ENCODE measurements at regions not wholly inside any gene's neighbourhood (a gene's known extent, or its start where the extent isn't known, plus 50 kb on each side); places are given as distances from the start of the nearest gene placed in this dataset.
"Not testable (repeated sequence)": the region's sequence is repeated elsewhere in the genome, so short reads cannot be mapped to it uniquely, and the experiment has no call there.

DNA sequence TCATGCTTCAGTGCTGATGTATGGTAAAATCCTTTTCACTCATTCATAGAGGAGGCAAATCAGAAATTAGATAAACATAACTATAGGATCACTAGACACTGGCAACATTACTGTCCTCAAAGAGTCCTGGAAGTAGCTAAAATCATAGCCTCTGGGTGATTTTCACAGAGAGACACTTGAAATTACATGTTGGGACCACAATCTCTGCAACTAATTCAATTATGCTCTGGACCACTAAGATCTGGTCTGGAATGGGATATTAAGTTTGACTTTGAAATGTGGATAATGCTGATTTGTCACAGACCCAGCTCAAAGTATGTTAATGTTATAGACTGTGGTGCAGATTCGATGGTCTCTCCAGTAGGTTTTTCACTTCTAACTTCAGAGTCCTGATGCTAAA lies 214.6 kb upstream of the CCNH start:
- WGBS: 80% methylated on average over 1 of the region's 1 CpG
- H3K4me1 ChIP-seq (ENCODE audit: insufficient read depth, low read length): no peaks in the 10 kb centered on the region
- H3K9me3 ChIP-seq (ENCODE audit: insufficient read depth, low read depth, low read length): no peaks in the 10 kb centered on the region
- H3K27ac ChIP-seq (ENCODE audit: low read depth, low read length): no peak overlapping the region
- no peaks in the 10 kb centered on the region for H3K36me3 ChIP-seq (ENCODE audit: insufficient read depth, low read length)
- H3K9ac ChIP-seq (ENCODE audit: low read depth, low read length): no peak overlapping the region
- H3K27me3 ChIP-seq (ENCODE audit: insufficient read depth, low read length): no peaks in the 10 kb centered on the region
- H3K4me3 ChIP-seq (ENCODE audit: low read length): no peak overlapping the region

GRCh38 chr5:87608385-87608784 lies 195.7 kb upstream of the CCNH start:
- Histone ChIP-seq H3K36me3 (ENCODE audit: insufficient read depth, low read length) (no peaks in the 10 kb centered on the region), H3K9me3 (ENCODE audit: insufficient read depth, low read depth, low read length) (no peaks in the 10 kb centered on the region), H3K4me1 (ENCODE audit: insufficient read depth, low read length) (no peaks in the 10 kb centered on the region), H3K27me3 (ENCODE audit: insufficient read depth, low read length) (no peaks in the 10 kb centered on the region), H3K27ac (ENCODE audit: low read depth, low read length) (no peak overlapping the region), H3K4me3 (ENCODE audit: low read length) (no peak overlapping the region), H3K9ac (ENCODE audit: low read depth, low read length) (no peak overlapping the region)
- 100% methylated on average over 1 of the region's 1 CpG for whole genome bisulfite sequencing

DNA sequence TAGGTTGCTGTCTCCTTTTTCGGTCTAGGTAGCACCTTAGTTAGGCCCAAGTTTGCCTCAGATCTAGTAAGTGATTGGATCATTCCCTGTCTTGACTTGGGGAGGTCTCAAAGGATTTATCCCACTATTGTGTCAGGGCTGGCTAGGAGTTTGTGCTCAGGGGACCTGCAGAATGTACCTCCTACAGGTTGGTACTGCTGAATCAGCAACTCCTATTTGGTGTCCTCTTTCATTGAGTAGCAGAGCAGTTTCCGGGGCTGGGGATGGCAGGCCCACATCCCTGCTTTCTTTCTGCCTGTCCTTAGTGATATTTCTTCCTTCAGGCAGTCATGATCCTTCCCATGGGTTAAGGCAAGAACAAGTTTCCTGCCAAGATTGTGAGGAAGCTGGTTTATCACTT lies 192.9 kb upstream of the CCNH start:
- Histone ChIP-seq H3K27me3 (ENCODE audit: insufficient read depth, low read length) (no peaks in the 10 kb centered on the region), H3K9ac (ENCODE audit: low read depth, low read length) (no peak overlapping the region), H3K9me3 (ENCODE audit: insufficient read depth, low read depth, low read length) (no peaks in the 10 kb centered on the region), H3K4me3 (ENCODE audit: low read length) (no peak overlapping the region), H3K4me1 (ENCODE audit: insufficient read depth, low read length) (no peaks in the 10 kb centered on the region), H3K36me3 (ENCODE audit: insufficient read depth, low read length) (no peaks in the 10 kb centered on the region), H3K27ac (ENCODE audit: low read depth, low read length) (no peak overlapping the region)
- WGBS: 87% methylated on average over 2 of the region's 2 CpGs

DNA sequence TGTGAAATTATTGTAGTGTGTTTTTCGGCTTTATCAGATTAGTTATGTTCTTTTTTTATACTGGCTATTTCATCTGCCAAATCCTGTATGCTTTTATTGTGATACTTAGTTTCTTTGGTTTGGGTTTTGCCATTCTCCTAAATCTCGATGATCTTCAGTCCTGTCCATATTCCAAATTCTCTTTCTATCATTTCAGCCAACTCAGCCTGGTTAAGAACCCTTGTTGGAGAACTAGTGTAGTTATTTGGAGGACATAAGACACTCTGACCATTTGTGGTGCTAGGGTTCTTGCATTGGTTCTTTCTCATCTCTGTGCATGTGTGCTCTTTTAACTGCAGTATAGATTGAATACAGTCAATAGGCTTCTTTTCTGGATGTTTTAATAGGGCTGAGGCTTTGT lies 187.0 kb upstream of the CCNH start:
- no peak overlapping the region for H3K4me3 ChIP-seq (ENCODE audit: low read length)
- WGBS: 80% methylated on average over 1 of the region's 2 CpGs
- H3K36me3 ChIP-seq (ENCODE audit: insufficient read depth, low read length): no peaks in the 10 kb centered on the region
- H3K27me3 ChIP-seq (ENCODE audit: insufficient read depth, low read length): no peaks in the 10 kb centered on the region
- no peaks in the 10 kb centered on the region for H3K4me1 ChIP-seq (ENCODE audit: insufficient read depth, low read length)
- no peak overlapping the region for H3K9ac ChIP-seq (ENCODE audit: low read depth, low read length)
- no peaks in the 10 kb centered on the region for H3K9me3 ChIP-seq (ENCODE audit: insufficient read depth, low read depth, low read length)
- H3K27ac ChIP-seq (ENCODE audit: low read depth, low read length): no peak overlapping the region

GRCh38 chr5:87598460-87598859 lies 185.7 kb upstream of the CCNH start:
- no peaks in the 10 kb centered on the region for H3K27me3 ChIP-seq (ENCODE audit: insufficient read depth, low read length)
- 97% methylated on average over 1 of the region's 1 CpG for WGBS
- no peak overlapping the region for H3K9ac ChIP-seq (ENCODE audit: low read depth, low read length)
- H3K9me3 ChIP-seq (ENCODE audit: insufficient read depth, low read depth, low read length): no peaks in the 10 kb centered on the region
- no peak overlapping the region for H3K27ac ChIP-seq (ENCODE audit: low read depth, low read length)
- no peaks in the 10 kb centered on the region for H3K36me3 ChIP-seq (ENCODE audit: insufficient read depth, low read length)
- H3K4me1 ChIP-seq (ENCODE audit: insufficient read depth, low read length): no peaks in the 10 kb centered on the region
- no peak overlapping the region for H3K4me3 ChIP-seq (ENCODE audit: low read length)

GRCh38 chr5:87594566-87594965 lies 181.8 kb upstream of the CCNH start:
- WGBS: no CpG with 5 or more reads among the region's 1 CpG
- H3K4me1 ChIP-seq (ENCODE audit: insufficient read depth, low read length): no peaks in the 10 kb centered on the region
- no peak overlapping the region for H3K9ac ChIP-seq (ENCODE audit: low read depth, low read length)
- no peaks in the 10 kb centered on the region for H3K27me3 ChIP-seq (ENCODE audit: insufficient read depth, low read length)
- no peaks in the 10 kb centered on the region for H3K36me3 ChIP-seq (ENCODE audit: insufficient read depth, low read length)
- no peak overlapping the region for H3K27ac ChIP-seq (ENCODE audit: low read depth, low read length)
- H3K4me3 ChIP-seq (ENCODE audit: low read length): no peak overlapping the region
- H3K9me3 ChIP-seq (ENCODE audit: insufficient read depth, low read depth, low read length): no peaks in the 10 kb centered on the region

- Histone ChIP-seq H3K4me3 (ENCODE audit: low read length) (no peak overlapping the region), H3K36me3 (ENCODE audit: insufficient read depth, low read length) (no peaks in the 10 kb centered on the region), H3K4me1 (ENCODE audit: insufficient read depth, low read length) (peaks cover 10% of the 10 kb centered on the region), H3K27me3 (ENCODE audit: insufficient read depth, low read length) (no peaks in the 10 kb centered on the region), H3K27ac (ENCODE audit: low read depth, low read length) (no peak overlapping the region), H3K9me3 (ENCODE audit: insufficient read depth, low read depth, low read length) (no peaks in the 10 kb centered on the region), H3K9ac (ENCODE audit: low read depth, low read length) (no peak overlapping the region)
- no CpG with 5 or more reads among the region's 2 CpGs for WGBS
Measured at GRCh38 chr5:87589587-87589986, 176.9 kb upstream of the CCNH start.

- 63% methylated on average over 2 of the region's 4 CpGs for WGBS
- peaks cover 10% of the 10 kb centered on the region for H3K4me1 ChIP-seq (ENCODE audit: insufficient read depth, low read length)
Measured at GRCh38 chr5:87588316-87588715, 175.6 kb upstream of the CCNH start.

GRCh38 chr5:87583704-87584103 lies 171.0 kb upstream of the CCNH start:
- H3K4me1 ChIP-seq (ENCODE audit: insufficient read depth, low read length); H3K9ac ChIP-seq (ENCODE audit: low read depth, low read length); H3K9me3 ChIP-seq (ENCODE audit: insufficient read depth, low read depth, low read length); H3K36me3 ChIP-seq (ENCODE audit: insufficient read depth, low read length); H3K4me3 ChIP-seq (ENCODE audit: low read length); H3K27ac ChIP-seq (ENCODE audit: low read depth, low read length); H3K27me3 ChIP-seq (ENCODE audit: insufficient read depth, low read length): not testable (repeated sequence)

More at GRCh38 chr5:87588316-87588715, 175.6 kb upstream of the CCNH start:
- H3K27ac ChIP-seq (ENCODE audit: low read depth, low read length): no peak overlapping the region
- no peak overlapping the region for H3K9ac ChIP-seq (ENCODE audit: low read depth, low read length)
- H3K4me3 ChIP-seq (ENCODE audit: low read length): no peak overlapping the region
- H3K27me3 ChIP-seq (ENCODE audit: insufficient read depth, low read length): no peaks in the 10 kb centered on the region
- no peaks in the 10 kb centered on the region for H3K9me3 ChIP-seq (ENCODE audit: insufficient read depth, low read depth, low read length)
- H3K36me3 ChIP-seq (ENCODE audit: insufficient read depth, low read length): no peaks in the 10 kb centered on the region

DNA sequence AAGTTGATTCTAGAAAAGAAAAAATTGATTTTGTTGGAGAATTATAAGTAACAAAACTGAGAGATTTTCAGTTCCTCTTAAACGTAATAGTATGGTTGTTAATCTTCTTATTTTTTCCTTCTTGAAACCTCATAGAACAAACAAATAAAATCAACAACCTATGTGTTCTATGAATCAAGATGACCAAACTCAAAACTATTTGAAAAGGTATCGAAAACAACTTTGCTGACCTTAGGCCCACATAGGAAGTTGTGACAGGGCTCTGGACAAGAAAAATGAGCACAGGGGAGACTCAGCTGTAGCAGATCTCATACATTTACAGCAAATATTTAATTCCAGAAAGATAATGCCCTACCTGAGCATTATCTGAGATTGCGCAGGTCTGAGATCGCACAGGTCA lies 169.4 kb upstream of the CCNH start:
- no peaks in the 10 kb centered on the region for H3K36me3 ChIP-seq (ENCODE audit: insufficient read depth, low read length)
- no peaks in the 10 kb centered on the region for H3K27me3 ChIP-seq (ENCODE audit: insufficient read depth, low read length)
- no peak overlapping the region for H3K4me3 ChIP-seq (ENCODE audit: low read length)
- H3K9me3 ChIP-seq (ENCODE audit: insufficient read depth, low read depth, low read length): no peaks in the 10 kb centered on the region
- 96% methylated on average over 2 of the region's 4 CpGs for WGBS
- H3K9ac ChIP-seq (ENCODE audit: low read depth, low read length): no peak overlapping the region
- no peak overlapping the region for H3K27ac ChIP-seq (ENCODE audit: low read depth, low read length)
- no peaks in the 10 kb centered on the region for H3K4me1 ChIP-seq (ENCODE audit: insufficient read depth, low read length)

DNA sequence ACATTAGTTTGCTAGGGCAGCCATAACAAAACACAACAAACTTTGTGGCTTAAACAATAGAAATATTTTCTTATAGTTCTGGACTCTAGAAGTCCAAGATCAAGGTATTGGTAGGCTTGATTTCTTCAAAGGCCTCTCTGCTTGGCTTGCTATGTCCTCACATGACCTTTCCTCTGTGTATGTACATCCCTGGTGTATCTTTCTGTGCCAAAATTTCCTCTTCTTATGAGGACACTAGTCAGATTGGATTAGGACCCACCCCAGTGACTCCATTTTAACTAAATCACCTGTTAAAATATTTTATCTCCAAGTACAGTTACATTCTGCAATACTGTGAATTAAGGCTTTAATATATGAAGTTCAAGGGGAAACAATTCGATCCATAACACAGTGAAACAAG lies 168.9 kb upstream of the CCNH start:
- Histone ChIP-seq H3K27me3 (ENCODE audit: insufficient read depth, low read length) (no peaks in the 10 kb centered on the region), H3K9me3 (ENCODE audit: insufficient read depth, low read depth, low read length) (no peaks in the 10 kb centered on the region), H3K27ac (ENCODE audit: low read depth, low read length) (no peak overlapping the region), H3K4me1 (ENCODE audit: insufficient read depth, low read length) (no peaks in the 10 kb centered on the region; the same call in 1 of the 2 replicates), H3K4me3 (ENCODE audit: low read length) (no peak overlapping the region), H3K9ac (ENCODE audit: low read depth, low read length) (no peak overlapping the region), H3K36me3 (ENCODE audit: insufficient read depth, low read length) (no peaks in the 10 kb centered on the region)
- WGBS: 100% methylated on average over 1 of the region's 1 CpG

DNA sequence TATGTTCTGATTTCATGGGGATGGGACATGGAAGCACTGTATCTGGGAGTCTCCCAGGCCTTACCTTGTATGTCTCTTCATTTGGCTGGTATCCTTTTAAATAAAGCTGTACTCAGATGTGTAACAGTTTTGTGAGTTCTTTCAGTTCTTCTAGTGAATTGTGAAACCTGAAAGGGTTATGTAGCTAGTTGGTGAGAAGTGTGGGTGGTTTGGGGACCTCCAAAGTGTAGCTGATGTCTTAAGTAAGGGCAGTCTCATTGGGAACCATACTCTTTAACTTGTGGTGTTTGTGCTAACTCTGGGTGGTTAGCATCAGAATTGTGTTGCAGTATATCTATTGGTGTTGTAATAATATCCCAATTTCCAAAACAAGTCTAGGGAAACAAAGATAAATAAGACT lies 166.9 kb upstream of the CCNH start:
- Histone ChIP-seq H3K9me3 (ENCODE audit: insufficient read depth, low read depth, low read length) (no peaks in the 10 kb centered on the region), H3K4me1 (ENCODE audit: insufficient read depth, low read length) (no peaks in the 10 kb centered on the region; the same call in 1 of the 2 replicates), H3K9ac (ENCODE audit: low read depth, low read length) (no peak overlapping the region), H3K27me3 (ENCODE audit: insufficient read depth, low read length) (no peaks in the 10 kb centered on the region), H3K27ac (ENCODE audit: low read depth, low read length) (no peak overlapping the region), H3K4me3 (ENCODE audit: low read length) (no peak overlapping the region), H3K36me3 (ENCODE audit: insufficient read depth, low read length) (no peaks in the 10 kb centered on the region)

All from HUES64 (cell line).